K562 (cell line): ENCODE measurements at regions not wholly inside any gene's neighbourhood (a gene's known extent, or its start where the extent isn't known, plus 50 kb on each side); places are given as distances from the start of the nearest gene placed in this dataset.

Experiments
- BCL6 ChIP-seq: fragments of 250-450 bp; sonication (Bioruptor Pico); IDR thresholded peaks from 2 replicates; pipeline ENCODE4 v1.4.0; 2020
- HDAC1 ChIP-seq, 2 experiments: fragments of 450-650 bp; IDR thresholded peaks; 2 replicates each; pipeline ENCODE4 v1.6.1; 2016 to 2017; ENCODE audit warnings: inconsistent platforms in 1 of 2, mild to moderate bottlenecking in 1 of 2, moderate library complexity in 1 of 2
- KDM2B ChIP-seq: fragments of 250-450 bp; sonication (Bioruptor Pico); IDR thresholded peaks from 2 replicates; pipeline ENCODE4 v1.8.0; 2021; ENCODE audit warnings: mild to moderate bottlenecking, moderate library complexity
- LEF1 ChIP-seq: fragments of 450-650 bp; IDR thresholded peaks from 2 replicates; pipeline ENCODE4 v1.6.1; 2016; ENCODE audit warnings: mild to moderate bottlenecking
- POLR2A ChIP-seq: fragments of 450-650 bp; conservative IDR thresholded peaks from 2 replicates; pipeline ENCODE4 v1.6.1; 2016
- U2AF2 ChIP-seq: fragments of 200-400 bp; formaldehyde crosslinking; optimal IDR thresholded peaks from 2 replicates; pipeline ENCODE3; 2017; ENCODE audit warnings: low read depth, mild to moderate bottlenecking, low read length
- ZZZ3 ChIP-seq: fragments of 450-650 bp; IDR thresholded peaks from 2 replicates; pipeline ENCODE4 v1.6.1; 2016; ENCODE audit warnings: antibody characterized with exemption, mild to moderate bottlenecking, moderate library complexity
- TF ChIP-seq, protein P1 (sequence below): sonication (generic); formaldehyde crosslinking; IDR thresholded peaks from 2 replicates; pipeline ENCODE4 v1.8.0; 2022; ENCODE audit warnings: mild to moderate bottlenecking, missing genetic modification reagents
- TF ChIP-seq, protein P2 (sequence below): fragments of 250-450 bp; sonication (Bioruptor Pico); IDR thresholded peaks from 2 replicates; pipeline ENCODE4 v1.8.0; 2022; ENCODE audit warnings: inconsistent platforms, mild to moderate bottlenecking, moderate library complexity, borderline replicate concordance
- TF ChIP-seq, protein P3 (sequence below), 3 experiments: IDR thresholded peaks in 2 of 3; conservative IDR thresholded peaks in 1 of 3; 2 replicates each; pipeline ENCODE4 v1.5.1; 2011 to 2012; ENCODE audit warnings: low read length in 3 of 3, mild to moderate bottlenecking in 3 of 3, control low read depth in 2 of 3, improper control_type of control experiment in 1 of 3, inconsistent platforms in 1 of 3, low read depth in 1 of 3, mixed read lengths in 1 of 3, moderate library complexity in 1 of 3; ENCODE audit not compliant: insufficient read depth in 2 of 3
- TF ChIP-seq, protein P4 (sequence below): fragments of 450-650 bp; IDR thresholded peaks from 2 replicates; pipeline ENCODE4 v1.6.1; 2017; ENCODE audit warnings: mild to moderate bottlenecking, moderate library complexity
- TF ChIP-seq, protein P5 (sequence below): fragments of 250-450 bp; sonication (Bioruptor Pico); IDR thresholded peaks from 2 replicates; pipeline ENCODE4 v1.8.0; 2021; ENCODE audit warnings: moderate library complexity, mild to moderate bottlenecking, inconsistent platforms

DNA sequence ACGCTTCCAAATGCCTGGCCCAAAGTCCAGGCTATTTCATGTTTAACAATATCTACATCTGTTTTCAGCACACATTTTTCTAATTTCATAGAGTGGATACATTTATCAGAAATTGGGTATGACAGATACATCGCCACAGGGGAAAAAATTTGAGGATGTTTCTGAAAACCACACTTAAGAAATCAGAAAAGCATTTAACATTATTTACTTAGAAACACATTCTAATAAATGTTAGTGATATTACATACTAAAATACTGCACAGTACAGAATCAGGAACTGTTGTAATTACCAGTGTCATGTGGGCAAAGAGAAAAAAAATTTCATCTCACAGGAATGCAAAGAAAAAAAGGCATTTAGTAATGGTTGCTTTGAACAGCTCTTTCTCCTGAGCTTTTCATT is 310.5 kb upstream of the KIF2A start:
- TF ChIP-seq BCL6 (no peak), U2AF2 (no peak), LEF1 (no peak), ZZZ3 (no peak), POLR2A (no peak), HDAC1 (IDR thresholded peaks at IDR 0.05) (no peak), KDM2B (CRISPR knock-in tag) (no peak)
- TF ChIP-seq, protein P1, sequence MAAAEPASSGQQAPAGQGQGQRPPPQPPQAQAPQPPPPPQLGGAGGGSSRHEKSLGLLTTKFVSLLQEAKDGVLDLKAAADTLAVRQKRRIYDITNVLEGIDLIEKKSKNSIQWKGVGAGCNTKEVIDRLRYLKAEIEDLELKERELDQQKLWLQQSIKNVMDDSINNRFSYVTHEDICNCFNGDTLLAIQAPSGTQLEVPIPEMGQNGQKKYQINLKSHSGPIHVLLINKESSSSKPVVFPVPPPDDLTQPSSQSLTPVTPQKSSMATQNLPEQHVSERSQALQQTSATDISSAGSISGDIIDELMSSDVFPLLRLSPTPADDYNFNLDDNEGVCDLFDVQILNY (CRISPR knock-in tag), result no peak
- TF ChIP-seq, protein P2, sequence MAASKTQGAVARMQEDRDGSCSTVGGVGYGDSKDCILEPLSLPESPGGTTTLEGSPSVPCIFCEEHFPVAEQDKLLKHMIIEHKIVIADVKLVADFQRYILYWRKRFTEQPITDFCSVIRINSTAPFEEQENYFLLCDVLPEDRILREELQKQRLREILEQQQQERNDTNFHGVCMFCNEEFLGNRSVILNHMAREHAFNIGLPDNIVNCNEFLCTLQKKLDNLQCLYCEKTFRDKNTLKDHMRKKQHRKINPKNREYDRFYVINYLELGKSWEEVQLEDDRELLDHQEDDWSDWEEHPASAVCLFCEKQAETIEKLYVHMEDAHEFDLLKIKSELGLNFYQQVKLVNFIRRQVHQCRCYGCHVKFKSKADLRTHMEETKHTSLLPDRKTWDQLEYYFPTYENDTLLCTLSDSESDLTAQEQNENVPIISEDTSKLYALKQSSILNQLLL, result no peak
- TF ChIP-seq, protein P3, sequence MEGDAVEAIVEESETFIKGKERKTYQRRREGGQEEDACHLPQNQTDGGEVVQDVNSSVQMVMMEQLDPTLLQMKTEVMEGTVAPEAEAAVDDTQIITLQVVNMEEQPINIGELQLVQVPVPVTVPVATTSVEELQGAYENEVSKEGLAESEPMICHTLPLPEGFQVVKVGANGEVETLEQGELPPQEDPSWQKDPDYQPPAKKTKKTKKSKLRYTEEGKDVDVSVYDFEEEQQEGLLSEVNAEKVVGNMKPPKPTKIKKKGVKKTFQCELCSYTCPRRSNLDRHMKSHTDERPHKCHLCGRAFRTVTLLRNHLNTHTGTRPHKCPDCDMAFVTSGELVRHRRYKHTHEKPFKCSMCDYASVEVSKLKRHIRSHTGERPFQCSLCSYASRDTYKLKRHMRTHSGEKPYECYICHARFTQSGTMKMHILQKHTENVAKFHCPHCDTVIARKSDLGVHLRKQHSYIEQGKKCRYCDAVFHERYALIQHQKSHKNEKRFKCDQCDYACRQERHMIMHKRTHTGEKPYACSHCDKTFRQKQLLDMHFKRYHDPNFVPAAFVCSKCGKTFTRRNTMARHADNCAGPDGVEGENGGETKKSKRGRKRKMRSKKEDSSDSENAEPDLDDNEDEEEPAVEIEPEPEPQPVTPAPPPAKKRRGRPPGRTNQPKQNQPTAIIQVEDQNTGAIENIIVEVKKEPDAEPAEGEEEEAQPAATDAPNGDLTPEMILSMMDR (IDR thresholded peaks at IDR 0.05 in 2 of 3, conservative IDR thresholded peaks at IDR 0.05 in 1 of 3; ENCODE audit: insufficient read depth in 2 of 3, low read depth in 1 of 3, low read length in 3 of 3), result no peak
- TF ChIP-seq, protein P4, sequence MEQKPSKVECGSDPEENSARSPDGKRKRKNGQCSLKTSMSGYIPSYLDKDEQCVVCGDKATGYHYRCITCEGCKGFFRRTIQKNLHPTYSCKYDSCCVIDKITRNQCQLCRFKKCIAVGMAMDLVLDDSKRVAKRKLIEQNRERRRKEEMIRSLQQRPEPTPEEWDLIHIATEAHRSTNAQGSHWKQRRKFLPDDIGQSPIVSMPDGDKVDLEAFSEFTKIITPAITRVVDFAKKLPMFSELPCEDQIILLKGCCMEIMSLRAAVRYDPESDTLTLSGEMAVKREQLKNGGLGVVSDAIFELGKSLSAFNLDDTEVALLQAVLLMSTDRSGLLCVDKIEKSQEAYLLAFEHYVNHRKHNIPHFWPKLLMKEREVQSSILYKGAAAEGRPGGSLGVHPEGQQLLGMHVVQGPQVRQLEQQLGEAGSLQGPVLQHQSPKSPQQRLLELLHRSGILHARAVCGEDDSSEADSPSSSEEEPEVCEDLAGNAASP, result no peak
- TF ChIP-seq, protein P5, sequence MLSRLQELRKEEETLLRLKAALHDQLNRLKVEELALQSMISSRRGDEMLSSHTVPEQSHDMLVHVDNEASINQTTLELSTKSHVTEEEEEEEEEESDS (CRISPR knock-in tag), result no peak
